Head of caudate nucleus (tissue), 42 donors: ENCODE measurements at regions not wholly inside any gene's neighbourhood (a gene's known extent, or its start where the extent isn't known, plus 50 kb on each side); places are given as distances from the start of the nearest gene placed in this dataset.

ENCODE experiments used
- DNase-seq, 42 donors: peaks; one replicate each; pipeline versions ENCODE4 v3.0.0 to v3.0.0-alpha.2; 2020 to 2021; ENCODE audit warnings: mixed read lengths in 7 of 42
- intact Hi-C: fragments of 100-400 bp; cut with DNase I; formaldehyde crosslinking; loops from one replicate; pipeline ENCODE4 v1.15.0; 2022

DNA sequence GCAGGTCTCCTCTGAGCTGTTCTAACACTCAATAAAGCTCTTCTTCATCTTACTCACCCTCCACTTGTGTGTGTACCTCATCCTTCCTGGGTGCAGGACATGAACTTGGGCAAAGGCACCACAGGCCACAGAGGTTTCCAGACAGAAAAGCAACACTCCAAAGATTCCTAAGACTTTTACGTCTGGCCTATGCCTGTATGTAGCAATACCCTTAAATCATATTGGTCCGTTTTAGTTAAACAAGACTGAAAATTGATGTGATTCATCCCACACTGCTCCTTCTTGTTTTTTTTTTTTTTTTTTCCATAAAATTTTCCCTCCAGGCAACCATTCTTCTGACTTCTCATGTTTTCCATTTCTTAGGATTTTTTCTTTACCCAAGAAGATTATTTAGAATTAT is 404.3 kb downstream of the PID1 start:
- intact Hi-C loops, result no loop called here
- DNase-seq, result no peak

DNA sequence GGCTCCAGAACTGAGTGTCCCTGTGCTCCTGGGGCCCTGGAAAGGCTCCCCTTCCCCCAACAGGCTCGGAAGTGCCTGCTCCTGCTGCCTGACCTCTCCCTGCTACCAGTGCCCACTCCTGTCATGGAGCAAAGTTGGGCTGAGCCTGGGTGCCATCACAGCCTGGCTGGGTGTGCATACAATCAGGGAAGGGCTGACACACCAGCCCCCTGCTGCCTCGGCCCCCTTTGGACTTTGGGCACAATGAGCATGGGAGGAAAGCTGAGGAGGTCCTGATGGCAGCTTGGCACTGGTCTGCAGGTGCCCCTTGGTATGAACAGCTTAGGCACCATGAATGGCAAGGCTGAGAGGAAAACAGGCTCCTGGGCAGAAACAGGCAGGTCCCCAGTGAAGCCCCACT is 405.0 kb downstream of the PID1 start:
- DNase-seq, result no peak
- intact Hi-C loops, result no loop called here

DNA sequence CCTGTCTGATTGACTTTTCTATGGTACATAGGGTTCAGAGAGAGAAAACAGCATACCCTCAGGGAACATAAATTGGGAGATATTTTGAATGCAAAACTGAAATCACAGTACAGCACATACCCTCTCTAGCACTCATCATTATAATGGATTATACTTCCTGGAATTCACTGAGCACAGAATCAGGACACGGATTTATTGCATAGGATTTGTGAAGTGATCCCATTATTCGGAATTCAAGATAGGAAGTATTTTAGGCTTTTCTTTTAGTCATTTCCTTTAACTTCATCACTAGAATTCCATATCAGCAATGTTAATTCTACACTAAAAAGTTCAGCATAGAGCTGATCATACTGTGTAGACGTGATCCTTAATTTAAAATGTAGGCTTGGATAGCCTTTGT is 407.0 kb downstream of the PID1 start:
- intact Hi-C loops, result no loop called here
- no peak for DNase-seq

DNA sequence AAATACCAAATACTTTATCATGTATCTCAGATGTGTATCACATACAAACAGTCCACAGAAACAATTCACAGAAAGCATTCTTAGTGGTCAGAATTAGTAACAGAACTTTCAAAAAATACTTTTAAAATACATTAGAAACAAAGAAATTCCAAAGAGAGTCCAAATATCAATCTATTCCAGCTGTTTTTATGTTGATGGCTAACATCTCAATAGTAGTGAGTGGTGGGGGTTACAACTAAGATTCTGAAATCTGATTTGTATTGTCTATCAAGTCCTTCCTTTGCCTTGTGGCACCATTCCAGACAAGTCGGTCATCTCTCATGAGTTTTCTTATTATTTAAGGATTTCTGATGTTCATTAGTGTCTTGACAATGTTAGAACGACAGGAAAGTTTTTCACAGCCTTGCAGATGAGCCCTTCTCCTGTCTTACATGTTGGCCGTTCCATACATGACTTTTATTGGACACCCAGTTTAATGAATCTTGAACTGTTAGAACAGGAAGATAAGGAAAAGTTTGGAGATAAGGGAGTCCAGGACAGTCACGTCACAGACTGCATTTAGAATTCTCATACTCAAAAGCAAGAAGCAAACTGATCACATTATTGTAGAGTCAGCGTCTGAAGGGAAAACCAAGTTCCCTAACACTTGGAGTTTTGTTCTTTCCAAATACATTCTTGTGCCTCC is 410.3 kb downstream of the PID1 start:
- no peak for DNase-seq
- intact Hi-C loops, result no loop called here

- no peak for DNase-seq
These were observed 417.9 kb downstream of the PID1 start for GRCh38 chr2:228853151-228853550.

GRCh38 chr2:228848638-228849037 is 422.4 kb downstream of the PID1 start:
- intact Hi-C loops, result no loop called here
- DNase-seq, result no peak

More at GRCh38 chr2:228853151-228853550, 417.9 kb downstream of the PID1 start:
- intact Hi-C loops, result no loop called here

GRCh38 chr2:228847684-228848083 is 423.4 kb downstream of the PID1 start:
- intact Hi-C loops, result no loop called here
- no peak for DNase-seq

DNA sequence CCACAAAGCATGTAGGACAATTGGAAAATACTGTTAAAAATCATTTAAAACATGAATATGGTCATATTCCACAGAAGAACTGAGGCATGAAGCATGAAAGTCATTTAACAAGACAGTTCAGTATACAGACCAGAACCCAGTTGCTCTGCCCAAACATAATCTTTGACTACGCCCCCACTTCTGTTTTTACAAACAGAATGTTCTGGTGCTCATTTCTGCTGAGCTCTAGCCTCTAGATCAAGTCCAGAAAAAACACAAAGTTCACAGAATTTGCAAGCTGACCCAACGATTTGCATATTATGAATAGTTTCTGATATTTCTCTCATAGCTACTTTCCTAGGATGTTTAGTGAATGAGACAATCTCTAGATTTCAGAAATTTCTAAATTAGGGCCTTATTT is 424.9 kb downstream of the PID1 start:
- DNase-seq, result no peak
- intact Hi-C loops, result no loop called here

DNA sequence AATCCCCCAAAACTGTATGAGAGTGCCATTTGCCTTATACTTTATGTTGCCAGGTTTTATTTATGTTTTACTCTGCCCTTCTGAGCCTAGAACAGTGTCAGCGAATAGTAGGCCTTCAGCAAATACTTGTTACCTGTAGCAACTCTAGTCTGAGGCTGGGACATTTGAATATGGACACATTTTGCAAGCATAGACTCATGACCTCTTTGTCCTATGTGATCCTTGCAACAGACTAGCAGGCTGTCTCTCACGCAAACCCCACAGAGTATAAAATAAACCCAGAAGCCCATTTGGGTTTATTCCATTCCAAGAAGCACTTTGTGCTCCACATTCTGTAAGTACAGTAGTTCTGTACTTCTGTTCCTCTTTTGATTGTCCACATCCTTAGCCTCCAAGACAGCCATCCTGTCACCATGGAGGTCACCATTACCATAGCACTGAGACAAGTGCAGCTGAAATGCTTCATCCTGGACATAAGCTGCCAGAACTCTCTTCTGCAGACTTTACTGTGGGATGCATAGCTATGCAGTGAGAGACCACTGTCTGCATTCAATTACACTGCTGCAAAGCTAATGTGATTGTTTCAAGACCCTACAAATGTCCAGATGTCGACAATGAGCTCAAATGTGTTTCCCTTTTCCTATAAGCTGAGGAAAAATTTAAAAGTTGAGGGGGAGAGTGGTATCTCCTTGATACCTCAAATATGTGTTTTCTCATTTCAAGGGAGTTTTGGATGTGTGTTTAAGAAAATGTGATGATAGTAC is 425.7 kb downstream of the PID1 start:
- DNase-seq, result no peak
- intact Hi-C loops, result no loop called here

DNA sequence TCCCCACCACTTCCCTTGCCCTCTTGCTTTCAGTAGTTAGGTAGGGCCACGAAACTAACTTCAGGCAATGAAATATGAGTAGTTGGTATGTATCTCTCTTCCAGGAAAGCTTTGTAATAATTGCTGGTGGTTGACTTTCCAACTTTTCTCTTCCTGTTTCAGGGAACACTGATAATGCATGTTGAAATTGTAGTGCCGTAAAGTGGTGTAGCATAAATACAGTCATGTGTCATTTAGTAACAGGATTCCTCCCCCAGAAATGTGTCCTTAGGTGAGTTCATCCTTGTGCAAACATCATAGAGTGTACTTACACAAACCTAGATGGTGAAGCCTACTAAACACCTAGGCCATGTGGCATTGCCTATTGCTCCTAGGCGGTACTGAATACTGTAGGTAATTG is 429.2 kb downstream of the PID1 start:
- no peak for DNase-seq
- intact Hi-C loops, result no loop called here

- intact Hi-C loops, result no loop called here
- no peak for DNase-seq
These were observed 429.6 kb downstream of the PID1 start for GRCh38 chr2:228841475-228841874.

GRCh38 chr2:228840743-228841114 is 430.4 kb downstream of the PID1 start:
- intact Hi-C loops, result no loop called here
- DNase-seq, result no peak

- intact Hi-C loops, result no loop called here
- DNase-seq, result no peak
These were observed 430.9 kb downstream of the PID1 start for GRCh38 chr2:228840113-228840742.

DNA sequence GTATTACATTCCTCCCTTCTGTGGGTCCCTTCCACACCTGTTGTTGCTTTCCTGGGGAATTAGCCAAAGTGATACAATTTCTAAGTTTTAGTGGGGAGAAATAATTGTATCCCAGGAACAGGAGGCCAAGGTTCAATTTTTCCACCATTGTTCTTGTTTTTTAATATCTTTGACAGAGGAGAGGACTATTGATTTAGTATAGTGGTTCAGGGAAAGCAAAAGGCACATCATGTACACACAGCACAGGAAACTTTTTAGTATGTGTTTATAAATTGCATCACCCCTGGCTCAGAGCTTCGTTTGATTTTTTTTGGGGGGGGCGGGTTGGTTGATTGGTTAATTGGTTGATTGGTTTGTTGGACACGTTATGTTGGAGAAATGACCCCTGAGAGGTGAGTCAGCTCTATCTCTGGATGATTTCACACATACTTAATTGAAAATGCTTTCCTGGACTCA is 431.6 kb downstream of the PID1 start:
- intact Hi-C loops, result no loop called here
- DNase-seq, result no peak

GRCh38 chr2:228838819-228839218 is 432.3 kb downstream of the PID1 start:
- no peak for DNase-seq
- intact Hi-C loops, result no loop called here

GRCh38 chr2:228828397-228828796 is 442.7 kb downstream of the PID1 start:
- no peak for DNase-seq
- intact Hi-C loops, result no loop called here

DNA sequence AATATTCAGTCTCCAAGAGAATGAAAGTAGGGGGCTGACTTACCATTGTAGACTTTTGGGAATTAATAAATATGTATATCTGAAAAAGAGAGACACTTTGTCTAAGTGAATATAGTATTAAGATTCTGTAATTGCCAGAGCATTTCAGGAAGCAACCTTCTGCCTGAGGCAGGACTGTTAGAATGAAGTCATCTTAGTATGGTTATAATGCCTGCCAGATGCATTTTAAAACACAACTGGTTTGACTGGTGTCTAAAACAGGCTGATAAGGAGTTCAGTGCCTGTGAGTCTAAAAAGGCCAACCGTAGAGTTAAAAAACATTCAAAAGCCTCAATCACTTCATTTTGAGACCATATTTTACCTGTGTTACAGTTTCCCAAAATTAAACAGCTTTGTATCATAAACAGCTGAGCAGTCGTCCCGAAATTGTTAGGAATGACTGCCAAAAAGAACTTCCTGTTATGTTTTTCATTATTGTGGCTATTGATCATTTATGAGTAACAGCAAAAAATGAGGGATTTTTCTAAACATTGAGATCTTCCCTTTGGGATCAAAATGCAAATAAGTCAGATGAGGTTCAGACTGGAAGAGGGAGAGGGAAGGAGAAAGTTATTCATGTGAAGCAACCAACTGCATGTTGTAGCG is 443.9 kb downstream of the PID1 start:
- DNase-seq, result no peak
- intact Hi-C loops, result no loop called here

GRCh38 chr2:228819701-228820100 is 451.4 kb downstream of the PID1 start:
- DNase-seq, result no peak
- intact Hi-C loops, result no loop called here

DNA sequence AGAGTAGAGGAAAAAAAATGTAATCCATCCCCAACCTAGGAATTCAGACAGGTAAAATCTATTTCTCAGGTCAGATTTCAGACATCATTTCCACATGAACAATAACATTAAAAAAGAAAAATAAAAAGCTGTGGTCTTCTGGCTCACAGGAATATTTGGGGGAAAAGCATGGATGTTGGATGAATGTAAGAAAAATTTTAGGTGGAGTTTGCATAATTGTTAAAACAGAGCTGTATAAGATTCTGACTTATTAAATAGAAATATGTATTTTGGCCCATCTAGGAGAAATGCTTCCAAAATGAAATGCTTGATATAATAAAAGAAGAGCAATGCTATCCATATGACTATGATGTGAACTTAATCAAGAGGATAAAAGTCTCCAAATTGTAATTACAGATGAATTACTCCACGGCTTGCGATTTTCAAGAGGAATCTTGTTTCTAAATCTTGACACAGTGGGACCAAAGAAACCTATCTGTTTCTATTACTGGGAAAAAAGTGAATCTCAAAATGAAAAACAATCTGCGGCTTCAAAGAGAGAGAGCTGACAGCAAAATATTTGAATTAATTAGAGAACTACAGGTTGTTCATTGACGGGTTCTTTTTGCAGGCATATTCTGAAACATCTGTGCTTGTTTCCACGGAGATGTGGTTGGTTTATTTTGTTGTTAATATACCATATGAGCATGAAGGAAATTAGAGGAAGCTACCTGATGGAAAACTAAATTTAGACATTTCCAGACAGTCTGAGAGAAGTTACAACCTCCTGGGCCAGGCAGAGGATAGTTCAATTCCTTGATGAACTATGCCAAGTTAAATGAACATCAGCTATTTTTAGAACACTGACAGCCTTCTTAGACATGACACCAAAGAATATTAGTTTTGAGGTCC is 468.7 kb downstream of the PID1 start:
- DNase-seq, result no peak
- intact Hi-C loops, result no loop called here
